ENCODE measurements at regions not wholly inside any gene's neighbourhood (a gene's known extent, or its start where the extent isn't known, plus 50 kb on each side); places are given as distances from the start of the nearest gene placed in this dataset.
"Not testable (repeated sequence)": the region's sequence is repeated elsewhere in the genome, so short reads cannot be mapped to it uniquely, and the experiment has no call there.

- no peak for DNase-seq
Observed at GRCh38 chr5:30447431-30447830, 746.1 kb upstream of the CDH6 start.

GRCh38 chr5:30446456-30446855 is 747.0 kb upstream of the CDH6 start:
- no peak for DNase-seq

GRCh38 chr5:30438785-30439184 is 754.7 kb upstream of the CDH6 start:
- DNase-seq: no peak

- DNase-seq: no peak
Observed at GRCh38 chr5:30436691-30437090, 756.8 kb upstream of the CDH6 start.

- DNase-seq: not testable (repeated sequence)
Observed at GRCh38 chr5:30428866-30429407, 764.5 kb upstream of the CDH6 start.

- no peak for DNase-seq
Observed at GRCh38 chr5:30414078-30414477, 779.4 kb upstream of the CDH6 start.

GRCh38 chr5:30413540-30413939 is 779.9 kb upstream of the CDH6 start:
- no peak for DNase-seq

- DNase-seq: no peak
Observed at GRCh38 chr5:30405821-30406220, 787.7 kb upstream of the CDH6 start.

- no peak for DNase-seq
Observed at GRCh38 chr5:30401479-30402058, 791.9 kb upstream of the CDH6 start.

- DNase-seq: no peak
Observed at GRCh38 chr5:30398423-30398822, 795.1 kb upstream of the CDH6 start.

GRCh38 chr5:30392897-30393296 is 800.6 kb upstream of the CDH6 start:
- DNase-seq: no peak

- no peak for DNase-seq
Observed at GRCh38 chr5:30390095-30390494, 803.4 kb upstream of the CDH6 start.

GRCh38 chr5:30387974-30388632 is 805.4 kb upstream of the CDH6 start:
- no peak for DNase-seq

- DNase-seq: no peak
Observed at GRCh38 chr5:30385754-30386153, 807.7 kb upstream of the CDH6 start.

GRCh38 chr5:30384171-30384570 is 809.3 kb upstream of the CDH6 start:
- no peak for DNase-seq

- no peak for DNase-seq
Observed at GRCh38 chr5:30380228-30380627, 813.3 kb upstream of the CDH6 start.

GRCh38 chr5:30376848-30377247 is 816.6 kb upstream of the CDH6 start:
- no peak for DNase-seq

GRCh38 chr5:30368064-30368463 is 825.4 kb upstream of the CDH6 start:
- DNase-seq: no peak

- not testable (repeated sequence) for DNase-seq
Observed at GRCh38 chr5:30365031-30365430, 828.5 kb upstream of the CDH6 start.

GRCh38 chr5:30357371-30357770 is 836.1 kb upstream of the CDH6 start:
- DNase-seq: no peak

- DNase-seq: no peak
Observed at GRCh38 chr5:30355675-30356074, 837.8 kb upstream of the CDH6 start.

- DNase-seq: no peak
Observed at GRCh38 chr5:30347858-30348257, 845.6 kb upstream of the CDH6 start.

- DNase-seq: not testable (repeated sequence)
Observed at GRCh38 chr5:30345539-30346345, 847.7 kb upstream of the CDH6 start.

- DNase-seq: no peak
Observed at GRCh38 chr5:30343707-30344106, 849.8 kb upstream of the CDH6 start.
